ENCODE measurements at regions not wholly inside any gene's neighbourhood (a gene's known extent, or its start where the extent isn't known, plus 50 kb on each side); places are given as distances from the start of the nearest gene placed in this dataset.
"Not testable (repeated sequence)": the region's sequence is repeated elsewhere in the genome, so short reads cannot be mapped to it uniquely, and the experiment has no call there.

DNA sequence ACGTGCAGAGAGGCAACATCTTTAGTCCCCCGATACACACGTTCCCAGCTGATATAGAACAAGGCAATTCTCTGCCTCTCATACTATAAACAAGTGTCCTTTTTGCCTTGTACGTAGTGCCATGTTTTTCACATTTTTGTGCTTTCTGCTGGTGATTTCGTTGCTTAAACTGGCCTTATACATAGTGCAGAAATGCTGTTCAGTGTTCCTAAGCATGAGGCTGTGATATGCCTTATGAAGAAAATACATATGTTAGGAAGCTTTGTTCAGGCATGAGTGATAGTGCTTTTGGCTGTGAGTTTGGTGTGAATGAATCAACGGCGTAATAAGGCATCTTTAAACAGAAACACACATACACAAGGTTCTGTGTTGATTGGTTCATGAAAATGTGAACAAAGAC is 77.2 kb downstream of the KATNIP start:
- no peak for DNase-seq (ENCODE audit: extremely low spot score)
- TF ChIP-seq ARNT (IDR thresholded peaks at IDR 0.05) (no peak), NFRKB (IDR thresholded peaks at IDR 0.05) (no peak), TARDBP (IDR thresholded peaks at IDR 0.05) (no peak), SP1 (IDR thresholded peaks at IDR 0.05) (no peak), L3MBTL2 (conservative IDR thresholded peaks at IDR 0.05) (no peak), LEF1 (IDR thresholded peaks at IDR 0.05; ENCODE audit: borderline replicate concordance) (no peak), FOXK2 (IDR thresholded peaks at IDR 0.05) (no peak), PKNOX1 (IDR thresholded peaks at IDR 0.05) (no peak), CTBP1 (IDR thresholded peaks at IDR 0.05; ENCODE audit: borderline replicate concordance) (no peak), FOXA1 (IDR thresholded peaks at IDR 0.05) (no peak), FOXM1 (IDR thresholded peaks at IDR 0.05; ENCODE audit: borderline replicate concordance) (no peak), HDGF (IDR thresholded peaks at IDR 0.05; ENCODE audit: borderline replicate concordance) (no peak)
- CTCF ChIA-PET: interaction anchor here (0.6 to 1.6 kb wide), 2 partner anchors 10 to 13 kb away, joined by 3 to 9 read pairs; no protein-coding TSS in a partner anchor
- POLR2A ChIA-PET: no interaction called here

DNA sequence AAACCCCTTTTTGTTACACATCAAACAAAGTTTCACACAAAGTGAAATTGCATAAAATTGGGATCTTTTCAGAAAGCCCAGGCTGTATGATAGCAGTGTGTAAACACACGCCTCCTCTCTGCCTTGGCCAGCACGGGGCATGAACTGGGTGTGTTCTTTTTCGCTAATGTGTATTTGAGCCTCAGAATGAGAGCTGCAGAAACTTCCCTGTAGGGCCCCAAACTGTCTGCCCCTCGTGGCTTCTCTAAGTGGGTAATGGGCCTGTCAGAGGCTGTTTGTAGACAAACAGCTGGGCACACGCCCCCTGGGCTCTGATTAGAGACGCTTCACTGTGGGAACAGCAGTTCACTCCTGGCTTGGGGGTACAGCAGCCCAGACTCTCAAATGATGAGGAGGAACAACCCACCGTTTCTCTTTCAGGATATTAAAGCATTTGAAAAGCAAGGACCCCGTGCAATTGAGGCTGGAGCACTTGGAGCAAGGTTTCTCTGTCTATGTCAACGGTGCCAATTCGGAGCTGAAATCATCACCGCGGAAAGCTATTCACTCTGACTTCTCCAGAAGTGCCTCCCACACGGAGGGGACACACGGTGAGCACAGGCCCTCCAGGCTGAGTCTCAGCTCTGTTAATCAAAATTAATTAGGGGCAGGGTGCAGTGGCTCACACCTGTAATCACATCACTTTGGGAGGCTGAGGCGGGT is 78.4 kb downstream of the KATNIP start:
- no peak for TF ChIP-seq ELF4 (IDR thresholded peaks at IDR 0.05)
- no peak for TF ChIP-seq FOXM1 (IDR thresholded peaks at IDR 0.05; ENCODE audit: borderline replicate concordance)
- no peak for TF ChIP-seq SUZ12 (IDR thresholded peaks at IDR 0.05)
- TF ChIP-seq FOXK2 (IDR thresholded peaks at IDR 0.05): no peak
- TF ChIP-seq L3MBTL2 (conservative IDR thresholded peaks at IDR 0.05): no peak
- no peak for TF ChIP-seq PKNOX1 (IDR thresholded peaks at IDR 0.05)
- no peak for TF ChIP-seq ZNF384 (IDR thresholded peaks at IDR 0.05)
- TF ChIP-seq TARDBP (IDR thresholded peaks at IDR 0.05): no peak
- no peak for TF ChIP-seq CTBP1 (IDR thresholded peaks at IDR 0.05; ENCODE audit: borderline replicate concordance)
- no peak for TF ChIP-seq ARNT (IDR thresholded peaks at IDR 0.05)
- no peak for TF ChIP-seq SP1 (IDR thresholded peaks at IDR 0.05)
- TF ChIP-seq BHLHE40 (IDR thresholded peaks at IDR 0.05; ENCODE audit: borderline replicate concordance): no peak
- no peak for TF ChIP-seq HDGF (IDR thresholded peaks at IDR 0.05; ENCODE audit: borderline replicate concordance)
- TF ChIP-seq LEF1 (IDR thresholded peaks at IDR 0.05; ENCODE audit: borderline replicate concordance): no peak
- TF ChIP-seq NFRKB (IDR thresholded peaks at IDR 0.05): no peak
- no peak for TF ChIP-seq FOXA1 (IDR thresholded peaks at IDR 0.05)
- DNase-seq (ENCODE audit: extremely low spot score): no peak
- ChIA-PET CTCF (interaction anchor here (1.6 kb wide), 1 partner anchor 12 kb away, joined by 9 read pairs; no protein-coding TSS in a partner anchor), POLR2A (interaction anchor here (0.6 kb wide), 1 partner anchor 432 kb away, joined by 3 read pairs; no protein-coding TSS in a partner anchor)

- not testable (repeated sequence) for DNase-seq (ENCODE audit: extremely low spot score)
- POLR2A ChIA-PET: interaction anchor here (0.6 kb wide), 1 partner anchor 431 kb away, joined by 3 read pairs; no protein-coding TSS in a partner anchor
- CTCF ChIA-PET: interaction anchor here (0.7 kb wide), 1 partner anchor 1907 kb away, joined by 3 read pairs; no protein-coding TSS in a partner anchor
Observed at GRCh38 chr16:27628943-27629462, 79.1 kb downstream of the KATNIP start.

- CTCF ChIA-PET: no interaction called here
- POLR2A ChIA-PET: no interaction called here
- TF ChIP-seq L3MBTL2 (conservative IDR thresholded peaks at IDR 0.05) (no peak), ELF4 (IDR thresholded peaks at IDR 0.05) (no peak), ZNF384 (IDR thresholded peaks at IDR 0.05) (no peak), FOXK2 (IDR thresholded peaks at IDR 0.05) (no peak), HDGF (IDR thresholded peaks at IDR 0.05; ENCODE audit: borderline replicate concordance) (no peak), PKNOX1 (IDR thresholded peaks at IDR 0.05) (no peak), LEF1 (IDR thresholded peaks at IDR 0.05; ENCODE audit: borderline replicate concordance) (no peak), FOXA1 (IDR thresholded peaks at IDR 0.05) (no peak), CTBP1 (IDR thresholded peaks at IDR 0.05; ENCODE audit: borderline replicate concordance) (no peak), NFRKB (IDR thresholded peaks at IDR 0.05) (no peak), SP1 (IDR thresholded peaks at IDR 0.05) (no peak), TARDBP (IDR thresholded peaks at IDR 0.05) (no peak), FOXM1 (IDR thresholded peaks at IDR 0.05; ENCODE audit: borderline replicate concordance) (no peak)
- DNase-seq (ENCODE audit: extremely low spot score): no peak
Observed at GRCh38 chr16:27632216-27632615, 82.3 kb downstream of the KATNIP start.

DNA sequence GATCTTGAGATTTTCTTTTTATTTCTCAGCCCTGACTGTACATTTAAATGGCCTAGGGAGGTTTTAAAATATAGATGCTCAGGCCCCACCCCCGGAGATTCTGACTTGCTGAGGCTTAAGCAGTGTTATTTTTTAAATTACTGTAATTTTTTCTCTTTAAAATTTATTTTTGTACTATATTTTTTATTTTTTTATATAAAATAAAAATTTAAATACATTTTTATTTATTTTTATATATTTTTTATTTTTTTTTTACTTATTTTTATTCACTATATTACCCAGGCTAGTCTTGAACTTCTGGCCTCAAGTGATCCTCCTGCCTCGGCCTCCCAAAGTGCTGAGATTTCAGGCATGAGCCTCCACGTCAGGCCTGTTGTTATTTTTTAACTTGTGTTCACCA is 83.3 kb downstream of the KATNIP start:
- TF ChIP-seq TARDBP (IDR thresholded peaks at IDR 0.05): no peak
- TF ChIP-seq ARNT (IDR thresholded peaks at IDR 0.05): no peak
- TF ChIP-seq FOXM1 (IDR thresholded peaks at IDR 0.05; ENCODE audit: borderline replicate concordance): no peak
- TF ChIP-seq SUZ12 (IDR thresholded peaks at IDR 0.05): no peak
- TF ChIP-seq HDGF (IDR thresholded peaks at IDR 0.05; ENCODE audit: borderline replicate concordance): no peak
- TF ChIP-seq BHLHE40 (IDR thresholded peaks at IDR 0.05; ENCODE audit: borderline replicate concordance): no peak
- TF ChIP-seq SP1 (IDR thresholded peaks at IDR 0.05): no peak
- TF ChIP-seq ELF4 (IDR thresholded peaks at IDR 0.05): no peak
- no peak for TF ChIP-seq L3MBTL2 (conservative IDR thresholded peaks at IDR 0.05)
- CTCF ChIA-PET: no interaction called here
- no peak for DNase-seq (ENCODE audit: extremely low spot score)
- POLR2A ChIA-PET: no interaction called here

DNA sequence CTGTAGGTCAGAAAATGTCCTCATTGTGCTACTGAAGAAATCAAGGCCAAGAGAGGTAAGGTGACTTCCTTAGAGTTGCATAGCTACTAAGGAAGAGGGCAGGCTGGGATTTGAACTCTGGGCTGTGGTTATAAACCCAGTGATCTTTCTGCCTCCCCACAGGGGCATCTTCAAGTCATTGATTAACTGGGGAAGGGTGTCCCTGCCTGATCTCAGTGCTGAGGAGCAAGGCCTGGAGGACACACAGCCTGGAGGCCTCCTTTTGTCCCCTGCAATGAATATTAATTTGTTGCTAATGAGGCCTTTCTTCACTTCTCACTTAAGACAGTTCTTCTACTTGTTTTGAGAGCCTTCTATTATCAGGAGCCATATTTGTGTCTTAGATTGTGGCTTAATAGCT is 83.8 kb downstream of the KATNIP start:
- TF ChIP-seq L3MBTL2 (conservative IDR thresholded peaks at IDR 0.05) (no peak), SP1 (IDR thresholded peaks at IDR 0.05) (no peak), LEF1 (IDR thresholded peaks at IDR 0.05; ENCODE audit: borderline replicate concordance) (no peak), BHLHE40 (IDR thresholded peaks at IDR 0.05; ENCODE audit: borderline replicate concordance) (no peak), FOXK2 (IDR thresholded peaks at IDR 0.05) (no peak), TARDBP (IDR thresholded peaks at IDR 0.05) (no peak), CTBP1 (IDR thresholded peaks at IDR 0.05; ENCODE audit: borderline replicate concordance) (no peak), ELF4 (IDR thresholded peaks at IDR 0.05) (no peak), FOXM1 (IDR thresholded peaks at IDR 0.05; ENCODE audit: borderline replicate concordance) (no peak), HDGF (IDR thresholded peaks at IDR 0.05; ENCODE audit: borderline replicate concordance) (no peak), SUZ12 (IDR thresholded peaks at IDR 0.05) (no peak), FOXA1 (IDR thresholded peaks at IDR 0.05) (no peak), ZNF384 (IDR thresholded peaks at IDR 0.05) (no peak), PKNOX1 (IDR thresholded peaks at IDR 0.05) (no peak), NFRKB (IDR thresholded peaks at IDR 0.05) (no peak), ARNT (IDR thresholded peaks at IDR 0.05) (no peak)
- no peak for DNase-seq (ENCODE audit: extremely low spot score)
- ChIA-PET CTCF (interaction anchor here (0.6 kb wide), 1 partner anchor 438 kb away, joined by 3 read pairs; no protein-coding TSS in a partner anchor), POLR2A (no interaction called here)

Measured in HEK293T (cell line).